DND-41 (cell line): ENCODE measurements at regions not wholly inside any gene's neighbourhood (a gene's known extent, or its start where the extent isn't known, plus 50 kb on each side); places are given as distances from the start of the nearest gene placed in this dataset.

Experiments used
- EZH2 ChIP-seq: IDR thresholded peaks from 3 replicates; pipeline ENCODE4 v1.6.1; 2012; ENCODE audit warnings: borderline replicate concordance, low read depth, mild to moderate bottlenecking, moderate library complexity, low read length, inconsistent platforms; ENCODE audit not compliant: severe bottlenecking
- TF ChIP-seq, protein P1 (sequence below): IDR thresholded peaks from 2 replicates; pipeline ENCODE4 v1.5.1; 2012; ENCODE audit warnings: borderline replicate concordance, low read length, moderate library complexity, mild to moderate bottlenecking; ENCODE audit not compliant: poor library complexity, severe bottlenecking; ENCODE audit errors: extremely low read depth

GRCh38 chr19:28014615-28015405 lies 1198.1 kb downstream of the UQCRFS1 start:
- TF ChIP-seq, protein P1, sequence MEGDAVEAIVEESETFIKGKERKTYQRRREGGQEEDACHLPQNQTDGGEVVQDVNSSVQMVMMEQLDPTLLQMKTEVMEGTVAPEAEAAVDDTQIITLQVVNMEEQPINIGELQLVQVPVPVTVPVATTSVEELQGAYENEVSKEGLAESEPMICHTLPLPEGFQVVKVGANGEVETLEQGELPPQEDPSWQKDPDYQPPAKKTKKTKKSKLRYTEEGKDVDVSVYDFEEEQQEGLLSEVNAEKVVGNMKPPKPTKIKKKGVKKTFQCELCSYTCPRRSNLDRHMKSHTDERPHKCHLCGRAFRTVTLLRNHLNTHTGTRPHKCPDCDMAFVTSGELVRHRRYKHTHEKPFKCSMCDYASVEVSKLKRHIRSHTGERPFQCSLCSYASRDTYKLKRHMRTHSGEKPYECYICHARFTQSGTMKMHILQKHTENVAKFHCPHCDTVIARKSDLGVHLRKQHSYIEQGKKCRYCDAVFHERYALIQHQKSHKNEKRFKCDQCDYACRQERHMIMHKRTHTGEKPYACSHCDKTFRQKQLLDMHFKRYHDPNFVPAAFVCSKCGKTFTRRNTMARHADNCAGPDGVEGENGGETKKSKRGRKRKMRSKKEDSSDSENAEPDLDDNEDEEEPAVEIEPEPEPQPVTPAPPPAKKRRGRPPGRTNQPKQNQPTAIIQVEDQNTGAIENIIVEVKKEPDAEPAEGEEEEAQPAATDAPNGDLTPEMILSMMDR = no peak
- no peak for TF ChIP-seq EZH2
